ENCODE measurements at regions not wholly inside any gene's neighbourhood (a gene's known extent, or its start where the extent isn't known, plus 50 kb on each side); places are given as distances from the start of the nearest gene placed in this dataset.

GRCh38 chr2:128534688-128535392 lies 216.2 kb upstream of the HS6ST1 start:
- no peak for DNase-seq (ENCODE audit: low read depth)

- DNase-seq (ENCODE audit: low read depth), result peak; percentile 43
Observed at GRCh38 chr2:128535953-128536352, 217.3 kb upstream of the HS6ST1 start.

- DNase-seq (ENCODE audit: low read depth), result peak; percentile 51
Observed at GRCh38 chr2:128536925-128537620, 218.4 kb upstream of the HS6ST1 start.

- DNase-seq (ENCODE audit: low read depth), result no peak
Observed at GRCh38 chr2:128537646-128538045, 219.0 kb upstream of the HS6ST1 start.

GRCh38 chr2:128538396-128538795 lies 219.7 kb upstream of the HS6ST1 start:
- DNase-seq (ENCODE audit: low read depth), result no peak

- DNase-seq (ENCODE audit: low read depth), result no peak
Observed at GRCh38 chr2:128540670-128541069, 222.0 kb upstream of the HS6ST1 start.

GRCh38 chr2:128541448-128541847 lies 222.8 kb upstream of the HS6ST1 start:
- DNase-seq (ENCODE audit: low read depth), result no peak

- no peak for DNase-seq (ENCODE audit: low read depth)
Observed at GRCh38 chr2:128543036-128543435, 224.4 kb upstream of the HS6ST1 start.

GRCh38 chr2:128543646-128544045 lies 225.0 kb upstream of the HS6ST1 start:
- DNase-seq (ENCODE audit: low read depth), result no peak

GRCh38 chr2:128544321-128545037 lies 225.8 kb upstream of the HS6ST1 start:
- no peak for DNase-seq (ENCODE audit: low read depth)

- DNase-seq (ENCODE audit: low read depth), result no peak
Observed at GRCh38 chr2:128545085-128545484, 226.4 kb upstream of the HS6ST1 start.

- no peak for DNase-seq (ENCODE audit: low read depth)
Observed at GRCh38 chr2:128545829-128546228, 227.2 kb upstream of the HS6ST1 start.

GRCh38 chr2:128547667-128548066 lies 229.0 kb upstream of the HS6ST1 start:
- DNase-seq (ENCODE audit: low read depth), result no peak

GRCh38 chr2:128548461-128548891 lies 229.8 kb upstream of the HS6ST1 start:
- DNase-seq (ENCODE audit: low read depth), result no peak

- no peak for DNase-seq (ENCODE audit: low read depth)
Observed at GRCh38 chr2:128549094-128549493, 230.4 kb upstream of the HS6ST1 start.

GRCh38 chr2:128549646-128550260 lies 231.1 kb upstream of the HS6ST1 start:
- DNase-seq (ENCODE audit: low read depth), result no peak

- no peak for DNase-seq (ENCODE audit: low read depth)
Observed at GRCh38 chr2:128550389-128550788, 231.7 kb upstream of the HS6ST1 start.

GRCh38 chr2:128550801-128551416 lies 232.2 kb upstream of the HS6ST1 start:
- DNase-seq (ENCODE audit: low read depth), result no peak

- no peak for DNase-seq (ENCODE audit: low read depth)
Observed at GRCh38 chr2:128551435-128551834, 232.8 kb upstream of the HS6ST1 start.

GRCh38 chr2:128552141-128552805 lies 233.6 kb upstream of the HS6ST1 start:
- no peak for DNase-seq (ENCODE audit: low read depth)

GRCh38 chr2:128552806-128553551 lies 234.3 kb upstream of the HS6ST1 start:
- DNase-seq (ENCODE audit: low read depth), result no peak
